Parathyroid adenoma (tissue), 2 donors: ENCODE measurements at regions not wholly inside any gene's neighbourhood (a gene's known extent, or its start where the extent isn't known, plus 50 kb on each side); places are given as distances from the start of the nearest gene placed in this dataset.

Experiments
- H2AFZ ChIP-seq: fragments of 300-600 bp; sonication (generic); one replicate; pipeline ENCODE4 v1.7.0; 2017; ENCODE audit warnings: antibody characterized with exemption, mild to moderate bottlenecking
- H3K27ac ChIP-seq: fragments of 300-600 bp; sonication (generic); one replicate; pipeline ENCODE4 v1.7.0; 2017
- H3K27me3 ChIP-seq: fragments of 300-600 bp; sonication (generic); one replicate; pipeline ENCODE4 v1.7.0; 2017; ENCODE audit warnings: low read length; ENCODE audit not compliant: control insufficient read depth, insufficient read depth
- H3K36me3 ChIP-seq: fragments of 300-600 bp; sonication (generic); one replicate; pipeline ENCODE4 v1.7.0; 2017; ENCODE audit warnings: low read length; ENCODE audit not compliant: control insufficient read depth, insufficient read depth
- H3K4me1 ChIP-seq: fragments of 300-600 bp; sonication (generic); one replicate; pipeline ENCODE4 v1.7.0; 2017; ENCODE audit warnings: control low read depth
- H3K4me2 ChIP-seq: fragments of 300-600 bp; sonication (generic); one replicate; pipeline ENCODE4 v1.7.0; 2017; ENCODE audit warnings: low read length
- H3K4me3 ChIP-seq: fragments of 300-600 bp; sonication (generic); one replicate; pipeline ENCODE4 v1.7.0; 2017; ENCODE audit warnings: low read depth, low read length
- H3K79me2 ChIP-seq: fragments of 300-600 bp; sonication (generic); one replicate; pipeline ENCODE4 v1.7.0; 2017; ENCODE audit warnings: control low read depth
- H3K9ac ChIP-seq: fragments of 300-600 bp; sonication (generic); one replicate; pipeline ENCODE4 v1.7.0; 2017; ENCODE audit warnings: mild to moderate bottlenecking
- H3K9me3 ChIP-seq: fragments of 300-600 bp; sonication (generic); one replicate; pipeline ENCODE4 v1.7.0; 2017; ENCODE audit warnings: low read length; ENCODE audit not compliant: control insufficient read depth
- TF ChIP-seq, protein P1 (sequence below): fragments of 300-600 bp; sonication (generic); IDR thresholded peaks from one replicate; pipeline ENCODE4 v1.7.0; 2017; ENCODE audit warnings: antibody characterized with exemption, mild to moderate bottlenecking
- donor health status: primary hyperparathyroidism.

DNA sequence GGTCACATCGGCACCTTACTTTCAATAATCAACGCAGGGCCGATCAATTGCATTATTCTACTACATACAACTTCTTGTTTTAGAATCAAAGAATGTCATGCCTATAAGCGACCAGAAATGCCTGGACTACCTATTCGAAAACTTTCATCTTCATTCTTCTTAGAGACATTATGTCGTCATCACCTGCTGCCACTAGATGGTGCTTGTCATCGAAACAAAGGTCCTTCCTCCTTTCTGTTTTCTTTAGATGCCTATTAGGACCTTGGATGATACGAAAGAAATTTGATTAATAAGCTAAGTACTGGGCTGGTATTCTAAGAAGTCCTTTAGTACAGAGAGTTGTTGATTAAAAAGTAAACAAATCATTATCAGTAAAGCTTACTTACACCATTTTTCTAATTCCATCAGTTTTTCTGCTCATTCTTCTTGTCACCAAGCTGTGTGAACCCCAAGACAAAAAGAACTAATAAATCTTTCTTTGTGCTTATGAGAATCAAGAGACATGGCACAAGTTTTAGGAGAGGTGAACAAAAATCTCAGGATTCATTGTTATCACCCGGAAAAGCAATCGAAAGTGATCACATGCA is 154.5 kb upstream of the SLC4A4 start:
- no peak overlapping the region for H3K9ac ChIP-seq
- H3K36me3 ChIP-seq: no peaks in the 10 kb centered on the region
- peaks cover 6% of the 10 kb centered on the region for H3K4me1 ChIP-seq
- no peaks in the 10 kb centered on the region for H3K9me3 ChIP-seq
- peak overlapping the region; percentile 59 for H2AFZ ChIP-seq
- no peak overlapping the region for H3K4me2 ChIP-seq
- TF ChIP-seq, protein P1, sequence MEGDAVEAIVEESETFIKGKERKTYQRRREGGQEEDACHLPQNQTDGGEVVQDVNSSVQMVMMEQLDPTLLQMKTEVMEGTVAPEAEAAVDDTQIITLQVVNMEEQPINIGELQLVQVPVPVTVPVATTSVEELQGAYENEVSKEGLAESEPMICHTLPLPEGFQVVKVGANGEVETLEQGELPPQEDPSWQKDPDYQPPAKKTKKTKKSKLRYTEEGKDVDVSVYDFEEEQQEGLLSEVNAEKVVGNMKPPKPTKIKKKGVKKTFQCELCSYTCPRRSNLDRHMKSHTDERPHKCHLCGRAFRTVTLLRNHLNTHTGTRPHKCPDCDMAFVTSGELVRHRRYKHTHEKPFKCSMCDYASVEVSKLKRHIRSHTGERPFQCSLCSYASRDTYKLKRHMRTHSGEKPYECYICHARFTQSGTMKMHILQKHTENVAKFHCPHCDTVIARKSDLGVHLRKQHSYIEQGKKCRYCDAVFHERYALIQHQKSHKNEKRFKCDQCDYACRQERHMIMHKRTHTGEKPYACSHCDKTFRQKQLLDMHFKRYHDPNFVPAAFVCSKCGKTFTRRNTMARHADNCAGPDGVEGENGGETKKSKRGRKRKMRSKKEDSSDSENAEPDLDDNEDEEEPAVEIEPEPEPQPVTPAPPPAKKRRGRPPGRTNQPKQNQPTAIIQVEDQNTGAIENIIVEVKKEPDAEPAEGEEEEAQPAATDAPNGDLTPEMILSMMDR: peak; percentile 47
- H3K27ac ChIP-seq: no peak overlapping the region
- no peaks in the 10 kb centered on the region for H3K79me2 ChIP-seq
- H3K27me3 ChIP-seq: no peaks in the 10 kb centered on the region
- H3K4me3 ChIP-seq: no peak overlapping the region

DNA sequence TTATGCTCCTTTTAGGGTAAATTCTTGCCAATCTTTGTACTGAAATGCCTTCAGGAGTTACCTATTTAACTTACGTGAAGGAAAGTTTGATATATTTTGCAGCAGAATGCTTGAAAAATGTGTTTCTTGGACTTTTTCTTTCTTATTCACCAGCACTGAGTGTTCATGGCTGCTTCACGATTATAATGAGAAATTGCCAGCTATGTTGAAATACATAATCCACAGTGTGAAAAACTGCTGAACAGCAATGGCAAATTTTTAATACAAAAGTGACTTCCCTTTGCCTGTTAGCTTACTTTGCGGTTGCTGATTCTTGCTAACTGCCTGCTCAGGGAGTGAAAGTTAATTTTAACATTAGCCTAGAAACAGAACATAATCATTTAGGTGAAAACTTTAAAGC is 153.8 kb upstream of the SLC4A4 start:
- Histone ChIP-seq H3K27me3 (no peaks in the 10 kb centered on the region), H3K27ac (peak overlapping the region; percentile 29)
- TF ChIP-seq, protein P1: no peak

DNA sequence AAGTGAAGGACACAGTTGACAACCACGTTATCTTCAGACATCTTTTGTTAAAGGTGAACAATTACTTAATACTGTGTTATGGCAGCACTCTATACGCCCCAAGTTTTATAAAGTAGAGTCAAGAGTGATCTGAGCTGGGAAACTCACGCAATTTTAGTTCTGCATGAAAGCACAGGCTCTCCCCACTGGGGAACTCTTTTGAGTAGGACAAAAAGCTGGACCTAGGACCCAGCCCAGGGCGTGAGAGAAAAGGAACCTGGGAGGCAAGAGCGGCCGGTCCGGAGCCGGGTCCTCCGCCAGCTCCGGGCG is 152.6 kb upstream of the SLC4A4 start:
- Histone ChIP-seq H3K9ac (no peak overlapping the region), H3K27ac (peak overlapping the region; percentile 69)
- TF ChIP-seq, protein P1: no peak

More for the DNA sequence above, 153.8 kb upstream of the SLC4A4 start:
- no peaks in the 10 kb centered on the region for H3K79me2 ChIP-seq
- H3K4me3 ChIP-seq: no peak overlapping the region
- H3K9me3 ChIP-seq: no peaks in the 10 kb centered on the region
- H3K4me1 ChIP-seq: peaks cover 6% of the 10 kb centered on the region
- H3K4me2 ChIP-seq: no peak overlapping the region
- no peaks in the 10 kb centered on the region for H3K36me3 ChIP-seq
- peak overlapping the region; percentile 59 for H2AFZ ChIP-seq
- H3K9ac ChIP-seq: no peak overlapping the region

DNA sequence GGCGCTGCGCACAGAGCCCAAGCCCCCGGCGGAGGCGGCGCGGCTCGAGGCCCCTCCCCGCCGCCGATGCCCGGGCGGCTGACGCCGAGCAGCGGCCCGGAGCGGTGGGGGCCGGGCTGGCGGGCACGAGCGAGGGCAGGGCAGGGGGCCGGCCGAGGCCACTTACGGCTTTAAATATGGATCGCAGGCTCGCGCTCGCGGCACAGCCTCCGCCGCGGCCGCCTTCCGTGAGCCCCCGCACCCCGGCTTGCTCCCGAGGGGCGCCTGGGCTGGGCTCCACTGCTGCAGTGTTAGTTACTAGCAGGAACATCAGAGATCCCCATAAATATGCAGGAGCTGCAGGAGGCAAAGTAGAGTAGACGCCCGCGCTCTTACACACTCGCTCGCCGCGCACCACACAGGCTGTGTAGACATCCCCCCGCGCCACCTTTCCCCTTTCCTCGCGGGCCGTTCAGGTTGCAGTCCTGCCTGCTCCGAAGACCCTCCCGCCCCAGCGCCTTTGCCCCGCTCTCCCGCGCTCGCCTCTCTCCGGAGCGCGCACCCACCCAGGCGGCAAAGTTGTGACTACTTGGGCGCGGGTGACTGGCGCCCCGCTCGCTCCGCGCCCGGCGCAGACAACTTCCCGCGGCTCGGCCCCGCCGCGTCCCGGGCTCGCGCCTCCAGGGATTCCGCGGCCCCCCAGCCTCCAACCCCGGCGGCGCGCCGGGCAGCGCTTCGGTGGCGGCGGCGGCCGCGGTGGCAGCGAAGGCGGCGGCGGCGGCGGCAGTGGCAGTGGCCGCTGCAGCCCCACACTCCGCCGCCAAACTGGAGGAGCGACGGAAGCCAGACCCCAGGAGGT is 152.0 kb upstream of the SLC4A4 start:
- Histone ChIP-seq H3K9ac (peak overlapping the region; percentile 37), H3K4me2 (peak overlapping the region; percentile 81), H3K4me3 (peak overlapping the region; percentile 64), H3K27ac (peak overlapping the region; percentile 84), H3K36me3 (no peaks in the 10 kb centered on the region), H3K4me1 (peaks cover 9% of the 10 kb centered on the region), H2AFZ (peak overlapping the region; percentile 82), H3K79me2 (no peaks in the 10 kb centered on the region), H3K9me3 (no peaks in the 10 kb centered on the region), H3K27me3 (no peaks in the 10 kb centered on the region)
- TF ChIP-seq, protein P1: no peak

More for the DNA sequence above, 152.6 kb upstream of the SLC4A4 start:
- Histone ChIP-seq H3K36me3 (no peaks in the 10 kb centered on the region), H3K4me2 (peak overlapping the region; percentile 81), H3K4me3 (peak overlapping the region; percentile 46), H2AFZ (peak overlapping the region; percentile 72), H3K79me2 (no peaks in the 10 kb centered on the region), H3K27me3 (no peaks in the 10 kb centered on the region), H3K9me3 (no peaks in the 10 kb centered on the region), H3K4me1 (peaks cover 7% of the 10 kb centered on the region)
